HS-5 (cell line): ENCODE measurements at regions not wholly inside any gene's neighbourhood (a gene's known extent, or its start where the extent isn't known, plus 50 kb on each side); places are given as distances from the start of the nearest gene placed in this dataset.

ENCODE experiments used
- DNase-seq: peaks from one replicate; pipeline ENCODE4 v3.0.0-alpha.2; 2012; ENCODE audit warnings: low read depth

- no peak for DNase-seq
Observed at GRCh38 chr18:39661856-39662366, 2096.3 kb upstream of the CELF4 start.

- DNase-seq: no peak
Observed at GRCh38 chr18:39660141-39660540, 2094.5 kb upstream of the CELF4 start.

- DNase-seq: no peak
Observed at GRCh38 chr18:39655341-39655740, 2089.7 kb upstream of the CELF4 start.

- DNase-seq: no peak
Observed at GRCh38 chr18:39653221-39653620, 2087.6 kb upstream of the CELF4 start.

GRCh38 chr18:39648616-39649015 lies 2083.0 kb upstream of the CELF4 start:
- no peak for DNase-seq

GRCh38 chr18:39647627-39648534 lies 2082.3 kb upstream of the CELF4 start:
- DNase-seq: no peak

GRCh38 chr18:39638224-39638623 lies 2072.6 kb upstream of the CELF4 start:
- DNase-seq: no peak

- DNase-seq: no peak
Observed at GRCh38 chr18:39636931-39637330, 2071.3 kb upstream of the CELF4 start.

GRCh38 chr18:39635966-39636365 lies 2070.4 kb upstream of the CELF4 start:
- DNase-seq: no peak

- no peak for DNase-seq
Observed at GRCh38 chr18:39635192-39635591, 2069.6 kb upstream of the CELF4 start.

GRCh38 chr18:39627936-39628335 lies 2062.3 kb upstream of the CELF4 start:
- no peak for DNase-seq

- peak; percentile 48 for DNase-seq
Observed at GRCh38 chr18:39624961-39625360, 2059.4 kb upstream of the CELF4 start.

GRCh38 chr18:39622431-39622830 lies 2056.8 kb upstream of the CELF4 start:
- DNase-seq: no peak

- no peak for DNase-seq
Observed at GRCh38 chr18:39620551-39621168, 2055.1 kb upstream of the CELF4 start.

GRCh38 chr18:39618265-39619003 lies 2052.8 kb upstream of the CELF4 start:
- no peak for DNase-seq

GRCh38 chr18:39611381-39612100 lies 2045.9 kb upstream of the CELF4 start:
- DNase-seq: no peak

- no peak for DNase-seq
Observed at GRCh38 chr18:39607034-39607433, 2041.4 kb upstream of the CELF4 start.

GRCh38 chr18:39604836-39605235 lies 2039.2 kb upstream of the CELF4 start:
- DNase-seq: no peak

- no peak for DNase-seq
Observed at GRCh38 chr18:39602131-39602530, 2036.5 kb upstream of the CELF4 start.

- DNase-seq: no peak
Observed at GRCh38 chr18:39600894-39601293, 2035.3 kb upstream of the CELF4 start.

GRCh38 chr18:39599251-39599650 lies 2033.7 kb upstream of the CELF4 start:
- no peak for DNase-seq

- no peak for DNase-seq
Observed at GRCh38 chr18:39596891-39597290, 2031.3 kb upstream of the CELF4 start.
